Loucy (cell line): ENCODE measurements at regions not wholly inside any gene's neighbourhood (a gene's known extent, or its start where the extent isn't known, plus 50 kb on each side); places are given as distances from the start of the nearest gene placed in this dataset.

ENCODE experiments used
- EZH2phosphoT487 ChIP-seq: fragments of 200-600 bp; IDR thresholded peaks from 2 replicates; pipeline ENCODE4 v1.6.1; 2018; ENCODE audit warnings: antibody characterized with exemption, mild to moderate bottlenecking, moderate library complexity, borderline replicate concordance
- TF ChIP-seq, protein P1 (sequence below): fragments of 200-600 bp; sonication (generic); conservative IDR thresholded peaks from 2 replicates; pipeline ENCODE4 v1.5.1; 2014; ENCODE audit warnings: mild to moderate bottlenecking, antibody characterized with exemption, low read length

DNA sequence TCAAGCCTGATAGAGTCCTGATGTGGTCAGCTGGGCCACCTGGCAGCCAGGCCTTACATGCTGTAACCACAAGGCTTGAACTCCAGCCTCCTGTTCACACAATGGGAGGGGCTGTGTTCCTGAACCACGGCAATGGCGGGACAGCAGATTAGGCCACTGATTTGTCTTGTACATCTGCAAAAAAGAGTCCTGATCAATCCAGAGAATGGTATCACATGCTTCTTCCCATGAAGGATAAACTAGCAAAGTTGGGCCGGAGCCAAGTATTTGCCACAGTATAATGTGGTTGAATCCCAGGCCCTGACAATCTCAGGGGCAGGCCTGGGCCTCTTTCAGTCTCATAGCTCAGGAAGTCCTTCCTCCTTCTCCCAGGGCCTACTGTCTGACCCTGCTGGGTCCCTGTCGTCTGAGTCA lies 2182.5 kb upstream of the AGA start:
- TF ChIP-seq, protein P1, sequence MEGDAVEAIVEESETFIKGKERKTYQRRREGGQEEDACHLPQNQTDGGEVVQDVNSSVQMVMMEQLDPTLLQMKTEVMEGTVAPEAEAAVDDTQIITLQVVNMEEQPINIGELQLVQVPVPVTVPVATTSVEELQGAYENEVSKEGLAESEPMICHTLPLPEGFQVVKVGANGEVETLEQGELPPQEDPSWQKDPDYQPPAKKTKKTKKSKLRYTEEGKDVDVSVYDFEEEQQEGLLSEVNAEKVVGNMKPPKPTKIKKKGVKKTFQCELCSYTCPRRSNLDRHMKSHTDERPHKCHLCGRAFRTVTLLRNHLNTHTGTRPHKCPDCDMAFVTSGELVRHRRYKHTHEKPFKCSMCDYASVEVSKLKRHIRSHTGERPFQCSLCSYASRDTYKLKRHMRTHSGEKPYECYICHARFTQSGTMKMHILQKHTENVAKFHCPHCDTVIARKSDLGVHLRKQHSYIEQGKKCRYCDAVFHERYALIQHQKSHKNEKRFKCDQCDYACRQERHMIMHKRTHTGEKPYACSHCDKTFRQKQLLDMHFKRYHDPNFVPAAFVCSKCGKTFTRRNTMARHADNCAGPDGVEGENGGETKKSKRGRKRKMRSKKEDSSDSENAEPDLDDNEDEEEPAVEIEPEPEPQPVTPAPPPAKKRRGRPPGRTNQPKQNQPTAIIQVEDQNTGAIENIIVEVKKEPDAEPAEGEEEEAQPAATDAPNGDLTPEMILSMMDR: no peak
- TF ChIP-seq EZH2phosphoT487: no peak
